HG02981 (cell line): ENCODE measurements at regions not wholly inside any gene's neighbourhood (a gene's known extent, or its start where the extent isn't known, plus 50 kb on each side); places are given as distances from the start of the nearest gene placed in this dataset.

Experiments
- ATAC-seq: cut with Tn5 transposase; IDR thresholded peaks from one replicate; pipeline ENCODE4 v1.9.1; 2021; ENCODE audit warnings: mild to moderate bottlenecking, moderate library complexity; ENCODE audit not compliant: unreplicated experiment

DNA sequence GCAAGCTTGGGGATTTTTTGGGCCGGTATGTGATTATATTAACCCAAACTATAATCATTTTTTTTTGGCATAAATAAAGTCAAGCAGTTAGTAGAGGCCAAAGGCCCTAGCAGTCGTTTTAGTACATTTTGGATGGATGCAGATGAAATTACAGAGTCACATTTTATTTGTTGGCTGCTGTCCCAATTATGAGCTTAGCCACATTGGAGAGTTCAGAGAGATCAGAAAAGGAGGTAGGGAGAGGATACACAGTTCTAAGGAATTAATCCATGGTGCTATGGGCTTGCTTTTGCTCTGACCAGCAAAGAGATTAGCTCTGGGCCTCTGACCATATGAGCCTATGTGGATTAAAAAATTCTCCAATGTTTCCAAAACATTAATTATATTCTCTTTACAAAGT, 395.1 kb downstream of the RAPGEF2 start:
- no peak for ATAC-seq

GRCh38 chr4:159498446-159499115, 395.7 kb downstream of the RAPGEF2 start:
- no peak for ATAC-seq

DNA sequence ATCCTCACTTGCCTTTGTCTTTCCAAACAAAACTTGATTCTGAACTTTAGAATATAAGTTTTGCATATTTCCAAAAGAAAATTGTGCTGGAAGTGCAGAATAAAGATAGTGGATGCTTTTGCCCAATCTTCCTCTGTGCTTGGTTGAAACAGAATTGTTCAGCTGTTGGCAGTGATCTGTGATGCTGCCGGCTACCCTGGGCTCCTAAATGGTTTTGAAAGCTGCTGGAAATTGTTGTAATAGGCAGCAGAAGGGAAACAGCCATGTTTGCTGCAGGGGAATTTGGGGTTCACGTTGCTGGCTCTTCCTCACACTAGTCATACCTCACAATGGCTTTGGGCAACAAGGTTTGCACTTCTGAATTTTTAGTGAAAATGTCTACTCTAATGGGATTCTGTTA, 398.0 kb downstream of the RAPGEF2 start:
- ATAC-seq = no peak

DNA sequence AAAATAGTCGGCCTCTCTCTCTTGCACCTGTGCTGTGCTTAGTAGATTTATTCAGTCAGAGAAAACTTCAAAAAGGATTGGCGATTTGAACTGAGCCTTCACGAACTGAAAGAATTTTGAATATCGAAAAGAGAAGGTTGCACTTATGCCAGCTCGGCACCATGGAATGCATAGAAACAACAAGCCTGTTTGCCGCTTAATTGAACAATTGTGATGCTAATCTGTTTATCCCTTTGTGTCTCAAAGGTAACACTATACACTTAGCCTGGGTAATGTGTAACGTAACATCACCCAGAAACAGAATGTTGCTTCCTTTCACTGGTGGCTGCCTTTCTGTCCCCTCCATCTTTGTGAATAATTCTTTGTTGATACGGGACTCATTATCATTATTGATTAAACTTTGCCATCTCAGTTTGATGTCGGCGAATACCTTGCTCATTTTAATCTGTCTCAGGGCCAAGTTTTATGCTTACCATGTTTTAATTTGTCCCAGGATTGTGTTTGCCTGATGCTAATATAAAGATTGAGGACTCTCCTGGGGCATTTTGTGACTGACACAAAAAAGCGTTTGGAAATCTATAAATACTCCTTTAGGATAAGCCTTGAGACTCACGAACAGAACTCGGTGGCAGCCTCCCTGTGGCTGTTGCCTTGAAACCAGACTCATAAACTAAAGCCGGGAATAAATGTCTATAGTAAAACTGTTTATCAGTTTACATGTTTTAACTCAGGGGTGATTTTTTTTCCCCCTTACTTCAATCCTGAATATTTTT, 400.5 kb downstream of the RAPGEF2 start:
- no peak for ATAC-seq

DNA sequence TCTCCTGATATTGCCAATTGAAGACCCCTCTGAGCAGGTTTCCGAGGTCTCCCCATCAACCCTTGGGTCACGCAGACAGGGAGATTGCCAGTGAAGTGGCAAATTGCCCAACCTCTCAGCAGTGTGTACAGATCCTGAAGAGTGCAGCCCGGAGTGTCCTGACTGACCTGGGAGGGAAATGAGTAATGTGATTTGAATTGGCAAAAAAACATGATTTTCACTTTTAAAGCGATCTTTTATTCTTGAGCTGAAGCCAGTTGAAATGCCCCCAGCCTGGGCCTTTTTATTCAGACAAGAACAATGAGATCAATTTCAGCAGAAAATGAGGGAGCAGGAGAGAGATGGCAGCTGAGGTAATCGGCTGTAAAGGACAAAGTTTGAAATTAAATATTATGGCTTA, 401.8 kb downstream of the RAPGEF2 start:
- ATAC-seq = no peak

- ATAC-seq = no peak
These were observed 402.5 kb downstream of the RAPGEF2 start for GRCh38 chr4:159505266-159505975.

- no peak for ATAC-seq
These were observed 404.1 kb downstream of the RAPGEF2 start for GRCh38 chr4:159506801-159507517.

DNA sequence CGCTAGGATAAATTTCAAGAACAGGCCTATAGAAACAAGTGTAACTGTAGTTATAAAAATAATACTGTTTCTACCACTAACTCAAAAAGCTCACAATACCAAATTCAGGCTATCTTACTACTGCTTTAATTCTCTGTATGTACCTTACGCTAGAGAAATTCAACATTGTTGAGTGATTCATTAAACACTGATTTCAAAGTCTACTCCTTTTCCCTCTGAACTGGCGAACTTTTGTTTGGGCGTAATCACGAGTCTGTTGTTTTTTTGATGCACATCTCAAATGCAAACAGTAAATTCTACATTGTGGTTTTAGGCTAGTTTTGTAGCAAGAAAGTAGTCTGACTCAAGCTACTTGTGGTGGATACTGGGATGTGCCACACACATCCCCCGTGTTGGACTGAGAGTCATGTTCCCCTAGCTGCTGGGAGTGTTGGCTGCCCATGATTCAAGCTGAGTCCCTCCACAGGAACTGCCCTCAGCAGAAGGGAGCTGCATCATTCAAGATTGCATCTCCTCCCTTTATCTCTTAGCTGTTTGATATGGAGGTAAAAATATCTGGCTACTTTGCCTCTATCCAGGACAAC, 406.1 kb downstream of the RAPGEF2 start:
- ATAC-seq = no peak

- ATAC-seq = no peak
These were observed 409.5 kb downstream of the RAPGEF2 start for GRCh38 chr4:159512348-159512747.

DNA sequence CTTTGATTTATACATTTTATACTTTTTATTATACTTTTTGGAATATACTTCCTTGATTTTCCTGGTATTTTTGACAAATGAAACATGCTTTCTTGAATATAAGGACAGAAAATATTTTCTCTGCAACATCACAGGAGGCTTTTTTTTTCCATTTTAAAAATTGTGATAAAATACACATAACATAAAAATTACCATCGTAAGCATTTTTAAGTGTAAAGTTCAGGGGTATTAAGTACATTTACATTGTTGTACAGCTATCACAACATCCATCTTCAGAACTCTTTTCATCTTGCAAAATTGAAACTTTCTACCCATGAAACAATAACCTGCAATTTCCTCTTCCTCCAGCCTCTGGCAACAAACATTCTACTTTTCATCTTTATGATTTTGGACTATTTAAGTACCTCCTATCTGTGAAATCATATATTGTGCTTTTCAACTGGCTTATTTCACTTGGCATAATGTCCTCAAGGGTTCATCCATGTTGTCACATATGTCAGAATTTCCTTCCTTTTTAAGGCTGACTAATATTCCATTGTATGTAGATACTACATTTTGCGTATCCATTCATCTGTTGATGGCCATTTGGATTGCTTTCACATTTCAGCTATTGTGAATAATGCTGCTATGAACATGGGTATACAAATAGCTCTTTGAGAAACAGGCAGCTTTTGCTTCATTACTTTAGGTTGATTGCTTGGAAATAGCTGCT, 412.6 kb downstream of the RAPGEF2 start:
- ATAC-seq = no peak

GRCh38 chr4:159516556-159517140, 413.8 kb downstream of the RAPGEF2 start:
- no peak for ATAC-seq

DNA sequence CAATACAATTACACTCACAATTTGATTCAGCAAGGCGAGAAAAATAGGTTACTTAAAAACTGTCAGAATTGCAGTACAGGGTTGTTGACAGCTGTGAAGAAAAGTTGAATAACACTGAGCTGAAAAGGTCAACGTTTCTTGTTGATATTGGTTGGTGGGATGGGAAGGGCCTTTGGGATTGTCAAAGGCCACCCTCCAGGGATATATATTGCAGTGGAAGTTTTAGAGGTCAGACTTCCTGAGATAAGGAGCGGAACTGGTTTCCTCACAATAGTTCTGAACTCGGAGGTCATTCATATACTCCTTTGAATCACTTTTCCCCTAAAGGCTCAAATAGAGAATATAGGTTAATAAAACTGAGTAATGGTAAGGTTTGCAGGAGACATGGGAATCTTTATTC, 417.2 kb downstream of the RAPGEF2 start:
- ATAC-seq = no peak

- no peak for ATAC-seq
These were observed 423.3 kb downstream of the RAPGEF2 start for GRCh38 chr4:159526172-159526571.

DNA sequence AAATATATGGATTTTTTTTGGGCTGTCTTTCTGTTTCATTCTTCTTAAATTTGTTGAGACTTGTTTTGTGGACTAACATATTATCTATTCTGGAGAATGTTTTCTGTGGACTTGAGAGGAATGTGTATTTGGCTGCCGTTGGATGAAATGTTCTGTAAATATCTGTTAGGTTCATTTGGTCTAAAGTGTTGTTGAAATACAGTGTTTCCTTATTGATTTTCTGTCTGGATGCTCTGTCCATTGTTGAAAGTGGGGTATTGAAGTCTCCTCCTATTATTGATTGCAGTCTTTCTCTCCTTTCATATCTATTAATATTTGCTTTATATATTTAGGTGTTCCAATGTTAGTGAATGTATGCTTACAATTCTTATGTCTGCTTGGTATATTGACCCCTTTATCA, 431.8 kb downstream of the RAPGEF2 start:
- no peak for ATAC-seq

DNA sequence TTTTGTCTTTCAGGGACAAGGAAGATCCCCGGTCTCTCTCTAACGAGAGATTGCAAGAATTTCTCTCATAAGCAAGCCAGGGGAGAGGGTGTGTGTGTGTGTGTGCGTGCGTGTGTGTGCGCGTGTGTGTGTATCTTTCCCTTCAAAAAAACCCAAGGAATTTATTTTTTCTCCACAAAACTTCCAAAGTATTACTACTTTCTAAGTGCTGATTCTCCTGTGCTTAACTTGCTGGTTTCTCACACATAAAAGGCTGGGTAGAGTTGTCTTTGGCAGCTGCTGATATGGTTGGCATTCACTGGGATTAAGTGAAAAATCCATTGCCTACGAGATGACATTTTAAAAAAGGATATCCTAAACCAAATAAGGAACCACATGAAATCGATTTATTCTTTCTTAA, 435.7 kb downstream of the RAPGEF2 start:
- ATAC-seq = no peak

DNA sequence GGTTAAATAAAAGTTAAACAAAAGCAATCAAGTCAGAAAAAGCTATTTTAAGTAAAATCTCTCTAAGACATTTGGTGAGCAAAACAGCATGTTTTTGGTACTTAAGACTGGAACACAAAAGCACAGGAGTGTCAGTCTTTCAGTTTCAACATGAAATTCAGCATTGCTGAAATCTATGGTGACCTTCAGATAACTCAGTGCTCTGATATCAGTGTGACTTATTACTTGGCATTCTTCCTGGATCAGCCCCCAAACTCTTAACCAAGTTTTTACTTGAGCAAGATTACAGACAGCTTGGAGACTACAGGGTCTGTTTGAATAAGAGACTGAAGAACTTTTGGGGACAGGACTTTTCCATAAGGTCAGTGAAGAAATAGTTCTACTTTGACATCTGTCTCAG, 437.2 kb downstream of the RAPGEF2 start:
- ATAC-seq = no peak

GRCh38 chr4:159540501-159540900, 437.6 kb downstream of the RAPGEF2 start:
- no peak for ATAC-seq

GRCh38 chr4:159541143-159541542, 438.3 kb downstream of the RAPGEF2 start:
- ATAC-seq = no peak

DNA sequence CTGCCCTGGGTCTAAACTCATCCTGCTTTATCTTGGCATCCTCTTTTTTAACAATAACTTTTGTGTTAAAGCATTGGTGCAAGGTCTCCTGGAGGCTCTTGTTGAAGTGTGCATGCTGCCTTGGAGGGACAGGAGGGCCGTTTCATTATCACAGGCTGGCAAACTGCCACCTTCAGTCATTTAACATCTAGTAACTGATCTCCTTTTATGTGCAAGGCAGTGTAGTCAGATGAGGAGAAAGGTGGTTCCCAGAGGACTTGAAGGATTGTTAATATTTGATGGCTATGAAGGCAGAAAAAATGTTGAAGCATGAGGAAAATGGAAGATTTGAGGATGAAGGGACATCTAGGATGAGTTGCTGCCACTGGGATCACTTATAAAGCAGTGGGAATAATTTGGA, 439.4 kb downstream of the RAPGEF2 start:
- no peak for ATAC-seq

- no peak for ATAC-seq
These were observed 441.0 kb downstream of the RAPGEF2 start for GRCh38 chr4:159543831-159544230.
